Lung (tissue), 11 donors: ENCODE measurements at regions not wholly inside any gene's neighbourhood (a gene's known extent, or its start where the extent isn't known, plus 50 kb on each side); places are given as distances from the start of the nearest gene placed in this dataset.

ENCODE experiments used
- ATAC-seq: fragments of 200-7000 bp; cut with Tn5 transposase; one replicate; pipeline ENCODE4 v1.9.1; 2020; ENCODE audit warnings: moderate number of reproducible peaks; ENCODE audit not compliant: insufficient read depth, low FRiP score
- DNase-seq, 3 donors: peaks; one replicate each; pipeline ENCODE4 v3.0.0-alpha.2; 2013 to 2017
- H3K27ac ChIP-seq, 2 donors: one replicate each; pipeline ENCODE4 v1.5.1; 2013; ENCODE audit warnings: mild to moderate bottlenecking in 2 of 2, moderate library complexity in 2 of 2, control low read depth in 1 of 2, inconsistent platforms in 1 of 2, low read depth in 1 of 2, low read length in 1 of 2
- H3K27me3 ChIP-seq, 3 donors: one replicate each; pipeline ENCODE4 v1.5.1; 2013; ENCODE audit warnings: low read length in 2 of 3; ENCODE audit not compliant: control insufficient read depth in 3 of 3, insufficient read depth in 3 of 3
- H3K36me3 ChIP-seq, 4 donors: one replicate each; pipeline ENCODE4 v1.5.1; 2013; ENCODE audit warnings: low read length in 4 of 4, mild to moderate bottlenecking in 1 of 4, moderate library complexity in 1 of 4; ENCODE audit not compliant: control insufficient read depth in 4 of 4, insufficient read depth in 4 of 4
- H3K4me1 ChIP-seq, 5 donors: one replicate each; pipeline ENCODE4 v1.5.1; 2013; ENCODE audit warnings: low read length in 5 of 5, mild to moderate bottlenecking in 2 of 5, moderate library complexity in 1 of 5; ENCODE audit not compliant: control insufficient read depth in 5 of 5, insufficient read depth in 5 of 5
- H3K4me3 ChIP-seq: one replicate; pipeline ENCODE4 v1.5.1; 2013; ENCODE audit warnings: mild to moderate bottlenecking, control low read depth, moderate library complexity
- H3K9ac ChIP-seq, 2 donors: one replicate each; pipeline ENCODE4 v1.5.1; 2013; ENCODE audit warnings: low read length in 2 of 2, control low read depth in 1 of 2; ENCODE audit not compliant: insufficient read depth in 1 of 2
- H3K9me3 ChIP-seq, 4 donors: one replicate each; pipeline ENCODE4 v1.5.1; 2013; ENCODE audit warnings: low read length in 3 of 4, mild to moderate bottlenecking in 1 of 4, moderate library complexity in 1 of 4; ENCODE audit not compliant: control insufficient read depth in 4 of 4, insufficient read depth in 3 of 4
- CTCF ChIP-seq: IDR thresholded peaks from 2 replicates; pipeline ENCODE4 v1.5.1; 2012; ENCODE audit warnings: mild to moderate bottlenecking; ENCODE audit errors: control extremely low read depth, extremely low read depth
- WGBS, 2 donors: extraction: QIAGEN DNeasy Blood & Tissue Kit; methylation state at CpG; one replicate each; pipeline ENCODE4 v1.1.7; 2013; 5-methylcytosine and 5-hydroxymethylcytosine counted together
- donor health status: control.
- donor health status: control.
- donor health status: Bipolar disorder and iron deficiency.
- donor health status: healthy.
- donor health status: DM: yes; HTN: yes; CAD: no.

DNA sequence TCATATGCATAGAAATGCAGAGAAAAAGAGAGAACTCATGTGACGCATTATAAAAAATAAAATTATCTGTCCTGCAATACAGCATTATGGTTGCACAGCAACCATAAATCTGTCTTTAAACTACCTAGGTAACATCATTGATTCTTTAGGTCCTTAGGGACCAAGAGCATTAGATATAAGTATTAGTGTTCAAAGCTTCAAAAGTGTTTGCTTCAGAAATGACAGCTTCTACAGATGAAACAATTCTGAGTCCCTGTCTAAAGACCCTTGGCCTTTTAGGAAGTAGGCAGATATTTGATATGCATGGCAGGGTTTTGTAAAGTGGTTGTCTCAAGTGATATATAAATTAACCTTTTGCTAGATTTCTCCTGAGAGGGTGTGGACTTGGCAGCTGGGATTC, 454.2 kb downstream of the GBE1 start:
- ATAC-seq (no peak), DNase-seq (no peak)
- Histone ChIP-seq H3K27ac (no peak overlapping the region), H3K4me1 (no peaks in the 10 kb centered on the region), H3K4me3 (no peak overlapping the region), H3K27me3 (no peaks in the 10 kb centered on the region), H3K9me3 (no peaks in the 10 kb centered on the region), H3K36me3 (no peaks in the 10 kb centered on the region), H3K9ac (no peak overlapping the region)
- 93 to 97% methylated on average over 1 of the region's 1 CpG for WGBS, 2 donors
- TF ChIP-seq CTCF = no peak

DNA sequence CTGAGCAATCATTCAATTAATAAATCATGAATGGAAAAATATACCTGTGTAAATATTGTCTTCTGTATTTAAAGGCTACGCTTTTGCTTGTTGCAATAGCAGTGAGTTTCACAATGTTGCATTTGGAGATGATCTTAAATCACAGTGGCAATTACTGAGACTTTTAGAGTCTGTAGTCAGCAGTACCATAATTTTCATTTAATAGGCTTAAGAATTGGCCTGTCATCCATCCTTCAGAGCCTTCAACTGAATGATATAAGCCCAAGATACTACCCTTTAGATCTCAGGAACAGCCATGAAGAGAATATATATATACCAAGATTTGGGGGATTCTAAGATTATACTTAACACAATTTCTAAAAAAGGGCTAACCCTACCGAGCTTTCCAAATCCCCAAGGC, 458.1 kb downstream of the GBE1 start:
- Histone ChIP-seq H3K36me3 (no peaks in the 10 kb centered on the region), H3K4me1 (peaks cover 0 to 7% (median 0%) of the 10 kb centered on the region in 5 donors), H3K9ac (no peak overlapping the region), H3K4me3 (no peak overlapping the region), H3K27ac (no peak overlapping the region), H3K27me3 (no peaks in the 10 kb centered on the region), H3K9me3 (no peaks in the 10 kb centered on the region)
- DNase-seq = no peak
- WGBS, 2 donors = 83 to 87% methylated on average over 2 of the region's 2 CpGs
- no peak for TF ChIP-seq CTCF
- no peak for ATAC-seq

DNA sequence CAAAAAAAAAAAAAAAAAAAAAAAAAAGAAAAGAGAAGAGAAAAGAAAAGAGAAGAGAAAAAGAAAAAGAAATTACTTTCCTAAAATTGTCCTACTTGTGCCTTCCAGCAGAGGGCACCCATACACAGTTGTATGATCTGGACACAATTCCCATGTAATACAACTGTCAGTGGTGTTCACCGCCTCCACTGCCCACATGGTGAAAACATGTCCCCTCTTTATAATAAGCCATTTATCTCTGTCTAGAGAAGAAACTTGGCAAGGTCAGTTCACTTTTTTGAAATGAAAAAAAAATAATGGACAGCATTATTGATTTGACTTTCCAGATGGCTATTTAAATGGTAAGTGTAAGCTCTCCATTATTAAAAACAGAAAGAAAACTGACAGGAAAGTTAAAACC, 459.4 kb downstream of the GBE1 start:
- peak; percentile 25 to 69 (median 64) for DNase-seq

More for the DNA sequence above, 459.4 kb downstream of the GBE1 start:
- Histone ChIP-seq H3K36me3 (no peaks in the 10 kb centered on the region), H3K9ac (no peak overlapping the region), H3K4me1 (peaks cover 0 to 7% (median 0%) of the 10 kb centered on the region in 5 donors), H3K9me3 (no peaks in the 10 kb centered on the region), H3K4me3 (no peak overlapping the region), H3K27ac (no peak overlapping the region), H3K27me3 (no peaks in the 10 kb centered on the region)
- ATAC-seq = peak; percentile 82
- TF ChIP-seq CTCF = peak; percentile 10
- WGBS, 2 donors = 6 to 8% methylated on average over 1 of the region's 1 CpG
